ENCODE measurements at regions not wholly inside any gene's neighbourhood (a gene's known extent, or its start where the extent isn't known, plus 50 kb on each side); places are given as distances from the start of the nearest gene placed in this dataset.

DNA sequence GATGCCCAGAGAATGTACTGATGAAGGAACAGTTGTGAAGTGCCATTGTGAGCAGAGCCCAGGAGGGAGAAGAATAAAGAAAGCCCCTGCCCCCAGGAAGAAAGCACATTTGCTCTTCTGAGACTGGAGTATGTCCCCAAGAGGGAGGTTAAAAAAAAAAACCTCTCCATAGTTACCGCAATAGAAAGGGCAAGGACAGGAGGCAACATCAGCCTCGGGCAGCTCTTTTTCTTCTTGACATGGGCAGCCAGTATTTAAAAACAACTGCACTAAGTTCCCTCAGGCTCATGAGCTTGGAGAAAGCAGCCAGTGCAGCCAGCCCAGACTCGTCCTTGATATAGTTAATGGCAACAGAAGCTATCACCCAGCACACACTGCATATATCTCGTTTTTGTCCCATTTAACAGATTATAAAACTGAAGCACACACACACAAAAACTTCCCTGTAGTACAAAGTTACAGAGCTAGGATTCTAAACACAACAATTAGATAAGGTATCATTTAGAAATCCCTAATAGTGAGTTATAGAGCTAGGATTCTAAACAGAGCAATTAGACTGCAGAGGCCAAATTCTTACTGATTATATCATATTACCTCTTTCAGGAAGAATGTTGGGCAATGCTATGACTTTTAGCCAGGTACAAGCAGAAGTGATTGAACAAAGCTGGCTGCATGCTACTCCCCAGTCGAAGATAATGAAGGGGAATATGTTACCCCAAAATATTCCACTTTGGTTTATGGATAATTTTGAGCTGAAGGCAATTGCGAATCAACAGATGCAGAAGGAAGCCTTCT lies 823.5 kb downstream of the GRID1 start:
- DNase-seq (ENCODE audit: low read depth) = no peak

DNA sequence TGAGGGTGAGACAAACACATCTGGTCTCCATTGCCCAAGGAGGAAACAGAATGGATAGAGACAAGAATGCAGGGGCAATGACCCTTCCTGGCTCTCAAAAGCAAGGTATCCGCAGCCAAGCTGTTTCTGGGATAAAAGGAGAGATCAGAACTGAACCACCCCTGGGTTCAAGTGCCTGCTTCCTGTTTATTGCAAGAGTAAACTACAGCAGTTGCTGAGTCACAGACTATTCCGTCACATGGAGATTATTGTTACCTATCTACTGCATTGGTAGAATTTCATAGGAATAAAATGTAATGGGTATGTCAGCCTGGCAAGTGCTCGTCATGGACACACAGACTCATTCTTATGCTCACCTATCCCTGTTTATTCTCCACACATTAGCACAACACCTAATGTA lies 821.6 kb downstream of the GRID1 start:
- no peak for DNase-seq (ENCODE audit: low read depth)

DNA sequence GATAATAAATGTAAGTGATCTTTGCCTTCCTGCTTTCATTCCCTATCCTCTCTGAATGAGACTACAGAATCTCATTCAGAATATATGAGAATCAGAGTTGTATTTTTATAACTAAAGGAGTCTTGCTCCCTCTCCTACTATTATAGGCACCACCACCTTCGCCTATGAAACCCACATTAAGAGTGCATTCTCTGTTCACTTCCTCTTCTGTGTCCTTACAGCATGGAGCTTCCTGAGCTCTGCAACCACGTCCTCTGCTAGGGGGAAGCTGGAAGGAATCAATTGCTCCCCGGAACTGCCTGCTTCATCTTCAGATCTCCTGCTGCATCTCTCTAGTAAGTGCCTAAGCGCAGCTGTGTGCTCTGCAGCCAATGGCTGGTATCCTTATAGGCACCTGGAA lies 820.7 kb downstream of the GRID1 start:
- no peak for DNase-seq (ENCODE audit: low read depth)

DNA sequence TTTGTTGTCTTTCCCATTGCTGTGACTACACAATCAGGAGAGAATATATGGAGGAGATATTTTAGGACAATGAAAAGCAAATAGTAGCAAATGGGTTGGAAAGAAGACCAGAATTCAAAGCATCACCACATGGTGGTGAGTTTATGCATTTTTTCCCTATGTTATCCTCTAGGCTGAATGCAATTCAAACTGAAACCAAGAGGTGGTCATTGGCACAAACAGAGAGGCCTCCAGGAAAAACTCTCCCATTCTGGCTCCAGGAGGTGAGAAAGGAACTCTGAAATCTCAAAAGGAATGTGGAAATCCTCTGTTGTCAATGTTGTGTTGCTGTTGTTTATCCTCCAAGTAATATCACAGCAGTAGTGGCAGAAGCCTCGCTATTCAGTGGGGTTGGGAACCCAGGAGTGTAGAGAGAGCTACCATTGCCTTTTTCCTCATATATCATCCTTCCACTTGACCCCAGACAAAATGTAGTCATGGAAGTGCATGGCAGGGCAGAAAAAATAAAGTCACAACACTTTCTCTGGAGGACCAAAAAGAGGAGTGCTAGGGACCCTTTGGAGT lies 819.1 kb downstream of the GRID1 start:
- DNase-seq (ENCODE audit: low read depth) = no peak

DNA sequence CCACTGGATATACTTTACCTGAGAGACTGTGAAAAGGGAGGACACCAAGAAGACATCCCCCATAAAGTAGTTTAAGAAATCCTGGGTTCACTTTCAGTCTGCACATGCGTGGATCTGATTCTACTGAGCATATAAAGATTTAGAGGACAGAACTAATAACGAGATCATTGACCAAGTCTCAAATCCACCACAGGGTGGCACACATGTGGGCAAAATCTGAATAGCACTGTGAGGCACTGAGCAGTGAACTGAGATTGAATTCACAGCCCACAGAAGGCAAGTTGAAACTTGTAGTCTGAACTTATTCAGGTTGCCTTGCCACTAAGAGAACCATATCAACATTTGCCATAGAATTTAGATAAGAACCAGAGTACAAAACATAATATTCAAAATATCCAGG lies 818.6 kb downstream of the GRID1 start:
- peak; percentile 70 for DNase-seq (ENCODE audit: low read depth)
